SK-N-SH (cell line): ENCODE measurements at regions not wholly inside any gene's neighbourhood (a gene's known extent, or its start where the extent isn't known, plus 50 kb on each side); places are given as distances from the start of the nearest gene placed in this dataset.

Source experiments
- CTCF ChIA-PET: fragments of 300-600, 350-600 bp; formaldehyde crosslinking; extraction: SDS; loops from one replicate; lab custom pipeline; 2021; lab: Yijun Ruan, JAX
- POLR2A ChIA-PET: fragments of 350-600 bp; sonication (Branson Sonifier 250); formaldehyde crosslinking; extraction: SDS; loops from one replicate; lab custom pipeline; 2020; ENCODE audit warnings: antibody characterized with exemption, inconsistent platforms; lab: Yijun Ruan, JAX
- DNase-seq: peaks from one replicate; pipeline ENCODE4 v3.0.0; 2012
- H2AFZ ChIP-seq: fragments of 200-600 bp; sonication (generic); 2 replicates; pipeline ENCODE4 v1.8.1; 2016; ENCODE audit warnings: antibody characterized with exemption, mild to moderate bottlenecking, low read depth
- H3F3A ChIP-seq: fragments of 200-600 bp; sonication (generic); replicated peaks from 2 replicates; pipeline ENCODE3; 2016; ENCODE audit warnings: antibody characterized with exemption, mild to moderate bottlenecking; ENCODE audit not compliant: insufficient read depth
- H3K27ac ChIP-seq, 2 experiments: fragments of 200-500 bp in 1 of 2; fragments of 200-600 bp in 1 of 2; sonication (Bioruptor generic) in 1 of 2; sonication (generic), shearing (Covaris generic) in 1 of 2; 2 replicates each; pipeline versions ENCODE4 v1.5.1 to v1.6.1; 2014 to 2016; ENCODE audit warnings: low read depth in 2 of 2, inconsistent platforms in 1 of 2, low read length in 1 of 2, mild to moderate bottlenecking in 1 of 2, mixed read lengths in 1 of 2
- H3K27me3 ChIP-seq: fragments of 200-600 bp; sonication (generic), shearing (Covaris generic); 2 replicates; pipeline ENCODE4 v1.6.1; 2016; ENCODE audit warnings: mixed run types; ENCODE audit not compliant: insufficient read depth
- H3K36me3 ChIP-seq, 2 experiments: fragments of 200-500 bp in 1 of 2; fragments of 200-600 bp in 1 of 2; sonication (Bioruptor generic) in 1 of 2; sonication (generic) in 1 of 2; replicated peaks in 1 of 2; 2 replicates each; pipeline versions ENCODE3 to v1.5.1; 2014 to 2016; ENCODE audit warnings: low read length in 1 of 2, mild to moderate bottlenecking in 1 of 2; ENCODE audit not compliant: insufficient read depth in 2 of 2, control insufficient read depth in 1 of 2
- H3K4me1 ChIP-seq, 2 experiments: fragments of 200-500 bp in 1 of 2; fragments of 200-600 bp in 1 of 2; sonication (Bioruptor generic) in 1 of 2; sonication (generic), shearing (Covaris generic) in 1 of 2; 2 replicates each; pipeline versions ENCODE4 v1.5.1 to v1.6.1; 2014 to 2016; ENCODE audit warnings: low read depth in 1 of 2, low read length in 1 of 2, mixed run types in 1 of 2; ENCODE audit not compliant: insufficient read depth in 2 of 2, control insufficient read depth in 1 of 2
- H3K4me2 ChIP-seq: fragments of 200-600 bp; sonication (generic), shearing (Covaris generic); 2 replicates; pipeline ENCODE4 v1.6.1; 2017; ENCODE audit warnings: mixed run types
- H3K4me3 ChIP-seq, 2 experiments: fragments of 200-500 bp in 1 of 2; fragments of 200-600 bp in 1 of 2; sonication (Bioruptor generic) in 1 of 2; sonication (generic), shearing (Covaris generic) in 1 of 2; 2 replicates each; pipeline versions ENCODE4 v1.5.1 to v1.8.1; 2014 to 2016; ENCODE audit warnings: low read depth in 2 of 2, inconsistent platforms in 1 of 2, low read length in 1 of 2, mild to moderate bottlenecking in 1 of 2, mixed read lengths in 1 of 2, moderate library complexity in 1 of 2
- H3K79me2 ChIP-seq: fragments of 200-600 bp; sonication (generic); 2 replicates; pipeline ENCODE4 v1.8.1; 2017; ENCODE audit warnings: mild to moderate bottlenecking; ENCODE audit not compliant: insufficient read depth
- H3K9ac ChIP-seq: fragments of 200-600 bp; sonication (generic); 2 replicates; pipeline ENCODE4 v1.6.1; 2017; ENCODE audit warnings: mixed run types
- H3K9me2 ChIP-seq: fragments of 200-600 bp; sonication (generic); 2 replicates; pipeline ENCODE4 v1.6.1; 2017; ENCODE audit warnings: mixed run types
- H3K9me3 ChIP-seq: fragments of 200-600 bp; sonication (generic); 2 replicates; pipeline ENCODE4 v1.6.1; 2017; ENCODE audit warnings: mixed run types, mild to moderate bottlenecking, moderate library complexity
- H4K20me1 ChIP-seq: fragments of 200-600 bp; sonication (generic); 2 replicates; pipeline ENCODE4 v1.6.1; 2017; ENCODE audit warnings: mild to moderate bottlenecking, mixed run types; ENCODE audit not compliant: insufficient read depth
- FOSL2 ChIP-seq: IDR thresholded peaks from 2 replicates; pipeline ENCODE4 v1.4.0; 2012; ENCODE audit warnings: low read depth, mild to moderate bottlenecking, moderate library complexity, borderline replicate concordance
- FOXM1 ChIP-seq: IDR thresholded peaks from 2 replicates; pipeline ENCODE4 v1.4.0; 2012; ENCODE audit warnings: low read depth, mild to moderate bottlenecking
- MXI1 ChIP-seq: IDR thresholded peaks from 2 replicates; pipeline ENCODE4 v1.6.1; 2012; ENCODE audit warnings: mild to moderate bottlenecking, low read depth, low read length, improper control_type of control experiment
- NFIC ChIP-seq: IDR thresholded peaks from 2 replicates; pipeline ENCODE4 v1.4.0; 2012; ENCODE audit warnings: borderline replicate concordance
- PBX3 ChIP-seq: IDR thresholded peaks from 2 replicates; pipeline ENCODE4; 2012
- POLR2AphosphoS5 ChIP-seq: IDR thresholded peaks from 2 replicates; pipeline ENCODE4 v1.6.1; 2012; ENCODE audit warnings: low read depth, low read length
- RAD21 ChIP-seq: IDR thresholded peaks from 2 replicates; pipeline ENCODE4 v1.6.1; 2012; ENCODE audit warnings: mild to moderate bottlenecking, low read length
- RXRA ChIP-seq: IDR thresholded peaks from 2 replicates; pipeline ENCODE4 v1.4.0; 2012; ENCODE audit warnings: low read depth, mild to moderate bottlenecking, borderline replicate concordance
- USF1 ChIP-seq: IDR thresholded peaks from 2 replicates; pipeline ENCODE4 v1.4.0; 2012; ENCODE audit warnings: low read depth, borderline replicate concordance
- YY1 ChIP-seq: IDR thresholded peaks from 2 replicates; pipeline ENCODE4 v1.4.0; 2012; ENCODE audit warnings: low read depth, mild to moderate bottlenecking
- WGBS: methylation state at CpG from one replicate; pipeline ENCODE4 v1.1.6; 2017; ENCODE audit warnings: low lambda C conversion rate; 5-methylcytosine and 5-hydroxymethylcytosine counted together

- Histone ChIP-seq H2AFZ (no peak overlapping the region), H4K20me1 (no peaks in the 10 kb centered on the region), H3K9ac (no peak overlapping the region), H3K27me3 (peaks cover 21% of the 10 kb centered on the region; the same call in 1 of the 2 replicates), H3K36me3 (no peaks in the 10 kb centered on the region), H3K4me2 (no peak overlapping the region), H3K4me3 (no peak overlapping the region), H3K9me3 (no peaks in the 10 kb centered on the region), H3K79me2 (no peaks in the 10 kb centered on the region), H3F3A (no peaks in the 10 kb centered on the region), H3K4me1 (no peaks in the 10 kb centered on the region), H3K9me2 (no peaks in the 10 kb centered on the region), H3K27ac (no peak overlapping the region)
- TF ChIP-seq RAD21 (no peak), FOXM1 (no peak), MXI1 (no peak), PBX3 (no peak), POLR2AphosphoS5 (no peak)
- CTCF ChIA-PET = no interaction called here
- WGBS = 15% methylated on average over 6 of the region's 6 CpGs
- POLR2A ChIA-PET = no interaction called here
- DNase-seq = no peak
Measured at GRCh38 chr14:55891692-55892091, 226.5 kb upstream of the PELI2 start.

GRCh38 chr14:55892906-55893305 is 225.3 kb upstream of the PELI2 start:
- H3K4me3 ChIP-seq = no peak overlapping the region
- no peaks in the 10 kb centered on the region for H3K9me3 ChIP-seq
- WGBS = 7% methylated on average over 4 of the region's 4 CpGs
- no peak overlapping the region for H3K27ac ChIP-seq
- no peaks in the 10 kb centered on the region for H3K36me3 ChIP-seq
- H3K79me2 ChIP-seq = no peaks in the 10 kb centered on the region
- ChIA-PET POLR2A (no interaction called here), CTCF (no interaction called here)
- no peaks in the 10 kb centered on the region for H3F3A ChIP-seq
- H3K9ac ChIP-seq = no peak overlapping the region
- H3K4me2 ChIP-seq = no peak overlapping the region
- no peaks in the 10 kb centered on the region for H3K4me1 ChIP-seq
- no peaks in the 10 kb centered on the region for H3K9me2 ChIP-seq
- no peaks in the 10 kb centered on the region for H4K20me1 ChIP-seq
- H2AFZ ChIP-seq = no peak overlapping the region
- H3K27me3 ChIP-seq = peaks cover 21% of the 10 kb centered on the region; the same call in 1 of the 2 replicates
- DNase-seq = no peak
- TF ChIP-seq PBX3 (no peak), NFIC (no peak), FOSL2 (no peak), USF1 (no peak), YY1 (no peak), RXRA (no peak)
